PFSK-1 (cell line): ENCODE measurements at regions not wholly inside any gene's neighbourhood (a gene's known extent, or its start where the extent isn't known, plus 50 kb on each side); places are given as distances from the start of the nearest gene placed in this dataset.

ENCODE experiments used
- FOXP2 ChIP-seq: optimal IDR thresholded peaks from 2 replicates; pipeline ENCODE3; 2011; ENCODE audit warnings: borderline replicate concordance, control low read depth, inconsistent platforms; ENCODE audit not compliant: insufficient read depth; ENCODE audit errors: extremely low read length, extremely low read depth
- POLR2AphosphoS5 ChIP-seq: IDR thresholded peaks from 2 replicates; pipeline ENCODE4 v1.6.1; 2012; ENCODE audit warnings: low read depth, mild to moderate bottlenecking, control low read depth, low read length, moderate library complexity
- REST ChIP-seq, 2 experiments: IDR thresholded peaks; 2 replicates each; pipeline versions ENCODE4 v1.6.1 to v1.8.0; 2011 to 2012; ENCODE audit warnings: low read depth in 2 of 2, low read length in 2 of 2, control low read depth in 1 of 2, inconsistent platforms in 1 of 2, mild to moderate bottlenecking in 1 of 2, moderate library complexity in 1 of 2; ENCODE audit not compliant: insufficient read depth in 1 of 2
- SIN3A ChIP-seq: IDR thresholded peaks from 2 replicates; pipeline ENCODE4 v1.6.1; 2012; ENCODE audit warnings: mild to moderate bottlenecking, low read length, moderate library complexity, borderline replicate concordance; ENCODE audit not compliant: insufficient read depth
- TAF1 ChIP-seq: IDR thresholded peaks from 2 replicates; pipeline ENCODE4 v1.6.1; 2012; ENCODE audit warnings: low read length, control low read depth, borderline replicate concordance; ENCODE audit not compliant: insufficient read depth

DNA sequence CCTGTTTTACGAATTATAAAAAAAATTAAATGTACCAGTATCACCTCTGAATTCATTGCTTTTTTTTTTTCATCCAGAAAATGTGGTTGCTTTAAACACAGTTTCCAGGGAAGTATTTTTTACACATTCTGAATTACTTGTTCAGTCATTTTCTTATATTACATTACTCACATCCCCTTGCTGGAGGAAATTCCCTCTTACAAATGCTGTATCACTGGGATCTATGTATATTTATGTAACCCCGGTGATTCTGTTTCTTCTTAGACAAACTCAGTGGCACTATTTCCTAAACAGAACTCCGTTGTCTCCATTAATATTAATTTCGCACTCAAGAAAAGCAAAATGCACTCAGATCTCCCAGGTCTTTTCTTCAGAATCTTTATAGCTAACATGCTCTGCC is 1078.5 kb upstream of the ZEB2 start:
- TF ChIP-seq POLR2AphosphoS5 (no peak), TAF1 (no peak), SIN3A (no peak), REST (IDR thresholded peaks at IDR 0.05; ENCODE audit: insufficient read depth in 1 of 2, low read depth in 2 of 2, low read length in 2 of 2) (no peak), FOXP2 (no peak)
